ENCODE measurements at regions not wholly inside any gene's neighbourhood (a gene's known extent, or its start where the extent isn't known, plus 50 kb on each side); places are given as distances from the start of the nearest gene placed in this dataset.

DNA sequence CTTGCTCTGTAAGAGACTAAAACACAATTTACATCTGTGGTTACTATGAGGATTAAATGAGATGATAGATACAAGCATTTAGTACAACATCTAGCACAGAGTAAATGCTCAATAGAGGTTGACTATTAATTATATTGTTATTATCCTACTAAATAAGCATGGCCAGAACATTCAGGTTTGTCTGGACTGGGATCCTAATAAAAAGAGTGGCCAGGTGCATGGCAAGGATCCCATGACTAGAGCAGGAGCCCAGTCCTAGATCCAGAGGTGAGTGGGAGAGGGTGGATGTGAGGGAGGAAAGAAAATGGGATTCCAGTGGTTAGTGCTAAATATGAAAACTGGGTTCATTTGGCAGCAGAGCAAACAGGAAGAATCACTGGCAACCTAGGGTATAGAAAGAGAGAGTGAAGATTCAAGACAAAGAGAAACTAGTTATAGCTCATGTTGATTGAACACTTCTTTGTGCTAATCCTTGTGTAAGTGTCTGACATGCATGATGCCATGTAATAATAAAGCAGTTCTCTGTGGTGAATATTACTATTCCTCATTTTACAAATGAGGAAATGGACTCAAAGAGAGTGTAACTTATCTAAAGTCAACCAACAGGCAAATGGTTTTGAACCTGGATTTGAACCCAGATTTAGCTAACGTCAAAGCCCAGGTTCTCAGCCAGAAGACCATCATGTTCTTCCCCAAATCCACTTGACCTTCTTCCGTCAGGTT, 71.1 kb upstream of the FGGY start:
- no peak for DNase-seq

- no peak for DNase-seq
Measured at GRCh38 chr1:59229138-59229537, 67.8 kb upstream of the FGGY start.

- DNase-seq: no peak
Measured at GRCh38 chr1:59230622-59231021, 66.3 kb upstream of the FGGY start.

- DNase-seq: no peak
Measured at GRCh38 chr1:59232216-59232615, 64.7 kb upstream of the FGGY start.

DNA sequence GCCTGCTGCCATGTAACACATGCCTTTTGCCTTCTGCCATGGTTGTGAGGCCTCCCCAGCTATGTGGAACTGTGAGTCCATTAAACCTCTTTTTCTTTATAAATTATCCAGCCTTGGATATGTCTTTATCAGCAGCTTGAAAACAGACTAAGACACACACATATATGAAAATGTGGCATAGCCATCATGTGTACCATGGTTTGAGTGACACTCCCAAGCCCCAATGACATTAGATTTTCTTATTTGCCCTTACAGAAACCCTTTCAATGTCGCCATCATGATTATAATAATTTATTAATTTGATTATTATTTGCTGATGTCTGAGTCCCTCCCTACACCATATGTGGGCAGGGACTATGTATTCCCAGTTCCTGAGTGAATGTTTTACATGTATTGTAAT, 63.5 kb upstream of the FGGY start:
- no peak for DNase-seq

- DNase-seq: no peak
Measured at GRCh38 chr1:59236721-59237545, 60.0 kb upstream of the FGGY start.

GRCh38 chr1:59237900-59238299, 59.0 kb upstream of the FGGY start:
- no peak for DNase-seq

GRCh38 chr1:59238333-59238934, 58.5 kb upstream of the FGGY start:
- DNase-seq: no peak

DNA sequence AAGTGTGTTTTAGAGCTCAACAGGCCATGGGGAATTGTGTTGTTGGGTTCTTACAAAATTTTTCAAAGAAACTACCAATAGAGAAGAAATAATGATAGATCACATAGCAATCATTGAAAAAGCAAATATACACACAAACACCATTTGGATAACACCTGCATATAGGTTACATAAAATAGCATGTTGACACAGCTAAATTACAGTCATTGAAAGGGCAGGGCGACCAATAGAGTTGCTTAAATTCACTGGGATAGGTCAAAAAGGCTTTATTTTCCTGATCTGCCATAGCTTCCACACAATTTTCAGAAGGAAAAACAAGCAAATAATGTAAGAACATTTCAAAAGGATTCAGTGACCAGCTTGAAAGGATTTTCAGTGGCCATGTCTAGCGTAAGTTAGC, 57.9 kb upstream of the FGGY start:
- no peak for DNase-seq

DNA sequence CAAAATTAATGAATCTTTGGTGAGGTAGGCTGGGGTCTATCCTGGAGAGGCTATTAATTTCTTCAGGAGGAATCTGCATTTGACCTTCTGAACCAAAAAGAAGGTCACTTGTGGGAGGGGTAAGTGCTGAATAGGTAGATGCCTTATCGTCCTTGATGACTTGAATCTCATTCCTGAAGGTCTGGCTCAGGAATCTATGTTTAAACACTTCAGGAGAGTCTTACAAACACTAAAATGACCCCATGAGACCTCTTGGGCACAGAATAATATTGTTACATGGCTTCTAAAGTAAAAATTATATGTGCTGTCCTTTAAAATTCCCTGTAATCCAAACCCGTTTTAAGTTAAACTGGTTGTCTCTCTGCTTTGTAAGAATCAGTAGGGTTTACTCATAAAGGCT, 55.0 kb upstream of the FGGY start:
- DNase-seq: no peak

DNA sequence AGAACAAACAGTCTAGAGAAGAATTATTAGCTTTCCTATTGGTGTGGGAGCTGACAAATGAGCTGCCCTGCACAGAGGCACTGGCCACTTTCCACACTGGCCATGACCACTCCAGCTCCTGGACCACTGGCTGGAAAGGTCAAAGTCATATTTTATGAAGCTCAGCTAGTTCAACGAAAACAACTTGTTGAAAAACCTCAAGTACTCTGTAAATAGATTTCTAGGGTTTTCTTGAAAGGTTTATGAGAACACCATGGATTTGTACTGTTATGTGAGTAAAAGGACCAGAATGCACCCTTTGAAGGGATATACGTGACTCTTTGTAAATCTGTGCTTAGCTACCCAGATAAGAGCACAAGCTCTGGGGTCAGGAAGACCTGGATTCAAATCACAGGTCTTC, 54.5 kb upstream of the FGGY start:
- DNase-seq: no peak

GRCh38 chr1:59243550-59243949, 53.3 kb upstream of the FGGY start:
- DNase-seq: peak; percentile 41

GRCh38 chr1:59243978-59244377, 52.9 kb upstream of the FGGY start:
- DNase-seq: no peak

DNA sequence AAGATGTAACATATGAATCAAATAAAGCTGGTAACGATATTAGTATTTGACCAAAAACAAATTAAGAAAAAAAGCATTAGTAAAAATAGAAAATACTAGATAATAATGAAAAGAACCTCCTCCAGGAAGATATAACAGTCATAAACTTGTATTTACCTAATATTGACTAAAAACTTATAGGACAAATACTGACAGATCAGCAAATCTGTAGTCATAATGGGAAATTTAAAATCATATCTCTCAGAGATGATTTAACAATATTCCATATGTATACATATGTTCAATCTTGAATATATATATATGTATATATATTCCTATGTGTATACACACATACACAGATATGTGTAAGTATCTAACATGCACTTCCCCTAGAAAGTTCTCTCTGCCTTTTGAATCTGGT, 52.0 kb upstream of the FGGY start:
- no peak for DNase-seq
